Lung (tissue), 11 donors: ENCODE measurements at regions not wholly inside any gene's neighbourhood (a gene's known extent, or its start where the extent isn't known, plus 50 kb on each side); places are given as distances from the start of the nearest gene placed in this dataset.

Experiments used
- ATAC-seq: fragments of 200-7000 bp; cut with Tn5 transposase; one replicate; pipeline ENCODE4 v1.9.1; 2020; ENCODE audit warnings: moderate number of reproducible peaks; ENCODE audit not compliant: insufficient read depth, low FRiP score
- DNase-seq, 3 donors: peaks; one replicate each; pipeline ENCODE4 v3.0.0-alpha.2; 2013 to 2017
- H3K27ac ChIP-seq, 2 donors: one replicate each; pipeline ENCODE4 v1.5.1; 2013; ENCODE audit warnings: mild to moderate bottlenecking in 2 of 2, moderate library complexity in 2 of 2, control low read depth in 1 of 2, inconsistent platforms in 1 of 2, low read depth in 1 of 2, low read length in 1 of 2
- H3K27me3 ChIP-seq, 3 donors: one replicate each; pipeline ENCODE4 v1.5.1; 2013; ENCODE audit warnings: low read length in 2 of 3; ENCODE audit not compliant: control insufficient read depth in 3 of 3, insufficient read depth in 3 of 3
- H3K36me3 ChIP-seq, 4 donors: one replicate each; pipeline ENCODE4 v1.5.1; 2013; ENCODE audit warnings: low read length in 4 of 4, mild to moderate bottlenecking in 1 of 4, moderate library complexity in 1 of 4; ENCODE audit not compliant: control insufficient read depth in 4 of 4, insufficient read depth in 4 of 4
- H3K4me1 ChIP-seq, 5 donors: one replicate each; pipeline ENCODE4 v1.5.1; 2013; ENCODE audit warnings: low read length in 5 of 5, mild to moderate bottlenecking in 2 of 5, moderate library complexity in 1 of 5; ENCODE audit not compliant: control insufficient read depth in 5 of 5, insufficient read depth in 5 of 5
- H3K4me3 ChIP-seq: one replicate; pipeline ENCODE4 v1.5.1; 2013; ENCODE audit warnings: mild to moderate bottlenecking, control low read depth, moderate library complexity
- H3K9ac ChIP-seq, 2 donors: one replicate each; pipeline ENCODE4 v1.5.1; 2013; ENCODE audit warnings: low read length in 2 of 2, control low read depth in 1 of 2; ENCODE audit not compliant: insufficient read depth in 1 of 2
- H3K9me3 ChIP-seq, 4 donors: one replicate each; pipeline ENCODE4 v1.5.1; 2013; ENCODE audit warnings: low read length in 3 of 4, mild to moderate bottlenecking in 1 of 4, moderate library complexity in 1 of 4; ENCODE audit not compliant: control insufficient read depth in 4 of 4, insufficient read depth in 3 of 4
- CTCF ChIP-seq: IDR thresholded peaks from 2 replicates; pipeline ENCODE4 v1.5.1; 2012; ENCODE audit warnings: mild to moderate bottlenecking; ENCODE audit errors: control extremely low read depth, extremely low read depth
- WGBS, 2 donors: extraction: QIAGEN DNeasy Blood & Tissue Kit; methylation state at CpG; one replicate each; pipeline ENCODE4 v1.1.7; 2013; 5-methylcytosine and 5-hydroxymethylcytosine counted together
- donor health status: control.
- donor health status: control.
- donor health status: Bipolar disorder and iron deficiency.
- donor health status: healthy.
- donor health status: DM: yes; HTN: yes; CAD: no.

- Histone ChIP-seq H3K9ac (no peak overlapping the region), H3K36me3 (no peaks in the 10 kb centered on the region), H3K27ac (no peak overlapping the region), H3K4me3 (no peak overlapping the region), H3K4me1 (no peaks in the 10 kb centered on the region), H3K9me3 (no peaks in the 10 kb centered on the region), H3K27me3 (no peaks in the 10 kb centered on the region)
- 3 to 87% methylated on average over 1 of the region's 1 CpG for whole genome bisulfite sequencing, 2 donors
- DNase-seq = no peak
- ATAC-seq = no peak
- TF ChIP-seq CTCF = no peak
These were observed 50.7 kb upstream of the USP38 start for GRCh38 chr4:143133977-143134376.
